Frontal cortex (tissue), 3 donors: ENCODE measurements at regions not wholly inside any gene's neighbourhood (a gene's known extent, or its start where the extent isn't known, plus 50 kb on each side); places are given as distances from the start of the nearest gene placed in this dataset.
"Not testable (repeated sequence)": the region's sequence is repeated elsewhere in the genome, so short reads cannot be mapped to it uniquely, and the experiment has no call there.

Source experiments
- DNase-seq, 2 donors: peaks; one replicate each; pipeline ENCODE4 v3.0.0; 2012; ENCODE audit warnings: low spot score in 2 of 2
- FAIRE-seq: peaks from 2 replicates; lab custom pipeline; 2012; peaks lifted over from hg19 to GRCh38; lab: Jason Lieb, UNC
- donor health status: control.
- donor health status: control.
- donor health status: control.

DNA sequence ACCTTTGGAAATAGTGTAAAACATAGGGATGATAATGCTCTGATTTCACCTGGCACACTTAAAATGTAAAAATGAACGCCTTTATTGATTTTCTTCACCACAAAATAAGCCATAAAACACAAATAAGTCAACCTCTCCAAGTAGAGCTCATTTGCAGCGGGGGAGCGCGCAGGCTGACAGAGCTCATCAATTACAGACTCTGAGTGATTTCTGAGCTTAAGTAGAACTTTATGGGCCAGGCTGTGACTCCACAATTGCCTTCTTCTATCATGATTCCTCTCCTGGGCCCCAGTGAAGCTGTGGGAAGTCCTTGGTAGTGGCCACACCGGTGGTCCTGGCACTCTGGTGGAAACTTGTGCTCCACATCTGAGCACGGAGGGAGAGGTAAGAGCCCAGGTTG is 789.0 kb upstream of the RAB6C start:
- no peak for FAIRE-seq
- DNase-seq, result no peak

DNA sequence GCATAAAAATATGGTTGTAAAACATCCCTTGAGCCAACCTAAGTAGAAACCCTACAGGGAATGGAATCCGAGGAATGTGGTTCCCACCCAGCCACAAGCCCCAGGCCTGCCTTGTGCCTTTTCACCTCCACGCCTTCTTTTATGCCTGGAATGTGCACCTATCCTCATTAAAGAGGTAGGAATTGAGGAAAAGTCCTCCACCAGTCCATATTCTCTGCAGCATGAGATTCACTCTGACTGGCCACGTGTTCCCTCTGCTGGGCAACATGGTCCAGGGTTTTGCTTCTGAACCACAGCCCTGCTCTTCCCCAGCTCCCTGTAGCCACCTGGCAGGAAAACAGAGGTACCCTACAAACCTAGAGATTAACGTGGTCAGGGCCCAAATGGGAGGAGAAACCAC is 787.9 kb upstream of the RAB6C start:
- no peak for DNase-seq
- FAIRE-seq, result no peak

DNA sequence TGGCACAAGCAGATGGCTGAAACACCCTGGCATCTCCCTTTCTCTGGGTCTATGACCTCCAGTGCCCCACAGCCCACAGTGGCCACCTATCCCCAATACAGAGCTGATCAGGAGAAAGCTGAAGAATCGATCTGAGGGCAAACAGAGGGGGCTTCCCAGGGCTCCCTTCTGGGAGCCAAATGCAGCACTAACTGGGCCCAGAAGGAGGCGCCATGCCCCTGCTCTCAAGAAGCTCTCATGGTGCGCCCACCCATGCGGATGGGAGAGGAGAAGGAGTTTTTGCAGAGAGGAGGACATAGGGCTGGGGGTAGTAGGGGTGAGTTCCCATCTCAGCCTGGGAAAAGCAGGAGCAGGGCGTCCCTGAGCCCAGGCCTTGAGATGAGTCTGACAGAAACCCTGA is 787.3 kb upstream of the RAB6C start:
- FAIRE-seq, result no peak
- DNase-seq, result no peak

DNA sequence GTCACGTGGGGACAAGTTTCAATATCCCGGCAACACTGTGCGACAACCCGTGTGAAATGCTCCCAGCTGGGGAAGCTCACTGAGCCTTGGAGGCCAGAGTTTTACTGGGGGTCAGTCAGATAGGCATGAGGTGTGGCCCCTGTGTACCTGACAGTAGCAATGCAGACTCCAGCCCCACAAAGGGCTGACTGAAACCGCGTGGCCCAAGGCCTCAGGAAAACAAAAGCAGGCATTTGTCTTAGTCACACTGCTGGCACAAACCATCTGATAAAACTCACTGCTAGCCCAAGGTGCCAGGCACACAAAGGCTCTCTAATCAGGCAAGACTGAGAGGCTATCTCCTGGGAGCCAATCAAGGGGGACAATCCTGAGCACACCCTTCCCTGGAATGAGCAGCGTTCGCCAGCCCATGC is 786.6 kb upstream of the RAB6C start:
- FAIRE-seq (no peak), DNase-seq (no peak)

DNA sequence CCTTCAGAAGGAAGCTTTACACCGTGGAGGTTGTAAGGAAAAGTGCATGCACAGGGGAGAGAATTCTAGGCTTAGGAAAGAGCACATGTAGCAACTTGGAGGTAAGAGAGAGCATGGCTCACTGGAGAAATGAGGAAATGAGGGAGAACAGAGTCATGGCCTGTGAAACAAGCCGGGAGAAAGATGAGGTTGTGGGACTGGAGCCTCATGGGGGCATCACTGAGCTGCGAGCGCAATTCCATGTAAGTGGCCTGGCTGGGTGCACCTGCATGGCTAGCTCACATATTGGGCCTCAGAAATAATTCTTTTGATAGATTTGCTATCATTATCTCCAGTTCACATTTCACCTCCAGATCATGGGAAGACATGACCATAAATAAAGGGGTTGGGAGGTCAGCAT is 785.5 kb upstream of the RAB6C start:
- no peak for DNase-seq
- no peak for FAIRE-seq

DNA sequence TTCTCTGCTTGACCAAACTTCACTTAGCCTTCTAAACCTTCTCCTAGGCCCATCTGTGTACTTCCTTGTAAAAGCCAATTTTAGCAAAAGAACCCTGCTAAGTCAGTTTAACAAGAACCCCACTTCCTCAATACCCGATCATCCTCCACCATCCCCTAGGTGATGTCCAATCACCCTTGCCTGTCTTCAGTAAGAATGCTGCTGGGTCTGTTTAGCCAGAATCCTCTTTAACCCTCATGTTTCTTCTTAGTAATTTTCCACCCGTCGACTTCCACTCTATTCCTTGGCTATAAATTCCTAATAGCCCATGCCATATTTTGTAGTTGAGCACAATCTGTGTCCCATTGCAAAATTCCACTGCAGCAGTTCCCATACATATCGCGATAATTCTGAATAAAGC is 780.0 kb upstream of the RAB6C start:
- FAIRE-seq, result no peak
- DNase-seq, result no peak

DNA sequence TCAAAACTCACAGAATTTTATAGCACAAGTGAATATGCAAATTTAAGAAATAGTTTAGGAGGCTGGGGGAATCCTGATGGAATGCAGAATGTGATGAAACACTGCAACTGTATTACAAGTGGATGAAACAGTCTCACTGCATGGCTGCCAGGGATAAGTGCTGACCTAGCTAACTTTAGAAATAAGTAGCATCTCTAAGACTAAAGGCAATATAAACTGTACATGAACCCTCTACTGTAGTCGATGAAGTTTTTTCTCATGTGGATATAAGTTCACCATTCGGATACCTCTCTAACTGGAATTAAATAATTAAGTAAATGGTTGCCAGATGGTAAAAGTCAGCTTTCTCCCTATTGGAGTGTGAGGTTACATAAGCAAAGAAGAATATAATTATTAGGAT is 777.8 kb upstream of the RAB6C start:
- DNase-seq (no peak), FAIRE-seq (no peak)

DNA sequence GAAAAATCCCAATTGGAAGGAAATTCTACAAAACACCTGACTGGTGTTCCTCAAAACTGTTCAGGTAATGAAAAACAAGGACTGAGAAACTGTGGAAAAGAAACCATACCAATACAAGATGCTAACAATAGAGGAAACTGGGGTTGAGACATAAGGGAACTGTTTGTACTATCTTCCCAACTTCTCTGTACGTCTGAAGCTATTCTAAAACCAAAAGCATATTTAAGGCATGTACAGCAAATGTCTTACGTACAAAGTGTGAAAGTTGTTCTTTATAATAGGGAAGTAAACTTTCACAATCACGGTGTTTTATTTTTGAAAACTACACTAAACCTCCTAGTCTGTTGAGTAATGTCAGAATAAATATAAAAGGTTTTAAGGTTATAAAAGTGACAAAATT is 776.1 kb upstream of the RAB6C start:
- DNase-seq (no peak), FAIRE-seq (no peak)

DNA sequence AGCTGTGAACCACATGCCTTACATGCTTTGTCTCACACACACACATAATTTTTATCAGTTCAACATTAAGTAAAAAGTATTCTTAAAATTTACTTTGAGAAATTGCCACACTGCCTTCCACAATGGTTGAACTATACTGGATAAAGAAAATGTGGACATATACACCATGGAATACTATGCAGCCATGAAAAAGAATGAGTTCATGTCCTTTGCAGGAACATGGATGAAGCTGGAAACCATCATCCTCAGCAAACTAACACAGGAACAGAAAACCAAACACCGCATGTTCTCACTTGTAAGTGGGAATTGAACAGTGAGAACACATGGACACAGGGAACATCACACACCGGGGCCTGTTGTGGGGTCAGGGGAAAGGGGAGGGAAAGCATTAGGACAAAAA is 774.9 kb upstream of the RAB6C start:
- not testable (repeated sequence) for FAIRE-seq, DNase-seq

DNA sequence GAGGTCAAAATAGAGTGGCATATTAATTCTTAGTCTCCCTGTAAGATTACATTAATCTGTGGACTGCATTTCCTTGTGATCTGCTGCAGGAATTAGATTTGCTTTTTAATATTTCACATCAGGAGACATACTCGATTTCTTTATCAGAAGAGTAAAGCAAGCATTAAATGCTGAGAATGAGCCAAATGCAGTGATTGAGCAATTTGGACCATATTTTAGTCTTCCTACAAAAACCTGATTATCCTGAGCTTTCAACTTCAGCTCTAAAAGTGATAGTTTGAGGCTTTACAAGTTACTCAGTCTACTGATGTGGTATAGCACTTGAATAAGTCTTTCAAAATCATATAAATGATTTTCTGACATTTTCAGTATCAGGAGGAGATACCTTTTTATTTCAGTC is 774.3 kb upstream of the RAB6C start:
- no peak for DNase-seq
- FAIRE-seq, result no peak

DNA sequence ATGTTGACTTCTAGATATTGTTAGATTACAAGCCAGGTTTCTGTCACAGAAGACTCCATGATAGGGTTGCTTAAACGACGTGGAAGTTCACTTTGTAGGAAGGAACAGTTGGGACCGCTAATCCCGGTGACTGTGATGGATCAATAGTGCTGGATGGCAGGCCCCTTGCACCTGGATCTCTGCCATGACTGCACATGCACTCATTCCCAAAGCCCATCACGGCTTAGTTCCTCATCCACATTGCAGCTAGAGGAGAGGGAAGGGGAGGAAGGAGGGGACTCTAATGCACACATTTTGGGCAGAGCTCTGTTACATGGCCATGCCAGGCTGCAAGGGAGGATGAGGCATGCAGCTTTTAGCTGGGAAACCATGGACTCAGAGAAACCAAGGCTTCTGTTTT is 773.7 kb upstream of the RAB6C start:
- FAIRE-seq, result no peak
- DNase-seq, result no peak

DNA sequence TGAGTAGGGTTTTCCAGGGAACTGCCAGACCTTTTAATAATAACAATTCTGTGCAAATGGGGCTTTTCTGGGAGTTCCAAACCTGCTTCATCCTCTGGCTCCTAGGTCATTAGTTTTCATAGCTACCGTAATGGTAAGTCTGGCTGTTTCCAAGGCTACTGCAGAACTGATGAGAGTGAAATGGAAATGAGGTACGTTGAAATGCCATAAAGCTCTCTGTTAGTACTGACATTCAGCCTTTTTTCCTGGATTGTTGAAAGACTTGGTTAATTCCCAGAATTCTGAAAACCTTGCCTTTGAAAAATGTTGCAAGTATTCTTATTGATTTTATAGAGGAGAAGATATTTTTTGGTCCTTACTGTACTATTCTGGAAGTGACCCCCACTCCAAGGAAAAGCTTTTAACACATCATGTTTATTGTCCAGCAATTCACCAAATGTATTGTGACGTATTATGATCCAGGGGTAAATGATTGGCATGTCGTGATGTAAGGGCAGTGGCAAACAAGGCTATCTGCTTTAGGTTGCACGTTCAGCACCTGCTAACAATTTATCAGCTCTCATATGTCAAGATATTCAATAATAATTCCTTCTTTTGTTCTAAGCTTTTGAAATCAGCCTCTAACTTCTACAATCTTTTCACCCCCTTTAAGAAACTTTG is 767.0 kb upstream of the RAB6C start:
- FAIRE-seq (no peak), DNase-seq (no peak)

DNA sequence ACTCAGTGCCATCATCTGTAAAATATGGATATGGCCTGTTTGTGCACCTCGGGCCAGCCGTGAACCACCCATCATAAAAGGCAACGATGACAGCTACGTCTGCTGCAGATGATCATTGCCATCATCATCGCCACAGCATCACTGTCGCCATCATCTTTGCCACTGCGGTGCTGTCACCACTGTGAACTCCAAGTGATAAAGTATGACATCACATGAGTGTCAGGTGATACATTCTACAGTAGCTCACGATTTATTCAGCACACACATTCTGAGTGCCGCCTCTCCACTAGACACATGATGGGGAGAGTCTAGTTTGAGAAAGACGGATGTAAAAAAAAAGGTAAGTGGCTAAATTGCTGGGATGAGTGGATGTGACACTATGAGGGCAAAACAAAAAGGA is 755.4 kb upstream of the RAB6C start:
- no peak for DNase-seq
- no peak for FAIRE-seq

DNA sequence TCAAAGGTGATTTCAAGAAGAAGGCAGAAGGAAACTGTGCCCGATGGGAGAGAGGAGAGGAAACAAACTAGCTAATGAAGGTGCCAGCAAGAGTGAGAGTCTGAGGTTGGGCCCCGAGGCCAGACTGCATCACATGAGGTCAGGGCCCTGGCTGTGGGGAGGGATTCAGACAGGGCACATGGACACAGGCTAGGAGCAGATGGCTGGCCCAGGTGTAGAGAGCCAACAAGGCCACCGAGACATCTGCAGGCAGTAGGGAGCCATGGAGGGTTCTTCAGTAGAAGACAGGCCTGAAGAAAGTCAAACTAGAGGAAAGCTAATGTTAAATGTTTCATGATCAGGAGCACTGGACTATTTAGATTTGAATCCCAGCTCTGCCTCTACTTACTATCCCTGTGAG is 755.0 kb upstream of the RAB6C start:
- FAIRE-seq (no peak), DNase-seq (no peak)

DNA sequence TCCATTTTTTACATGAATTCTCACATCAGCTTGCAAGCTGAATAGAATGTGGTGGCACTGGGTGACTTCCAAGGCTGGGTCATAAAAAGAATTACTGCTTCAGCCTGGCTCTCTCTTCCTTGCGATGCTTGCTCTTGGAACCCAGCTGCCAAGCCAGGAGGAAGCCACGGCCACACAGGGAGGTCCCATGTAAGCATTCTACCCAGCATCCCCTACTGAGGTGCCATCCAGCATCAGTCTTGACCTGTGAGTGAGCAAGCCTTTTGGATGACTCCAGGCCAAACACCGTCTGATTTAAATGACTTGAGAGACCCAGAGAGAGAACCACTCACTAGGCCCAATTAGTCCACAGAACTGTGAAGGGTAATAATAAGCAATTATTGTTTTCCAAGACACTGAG is 750.3 kb upstream of the RAB6C start:
- FAIRE-seq (no peak), DNase-seq (no peak)

DNA sequence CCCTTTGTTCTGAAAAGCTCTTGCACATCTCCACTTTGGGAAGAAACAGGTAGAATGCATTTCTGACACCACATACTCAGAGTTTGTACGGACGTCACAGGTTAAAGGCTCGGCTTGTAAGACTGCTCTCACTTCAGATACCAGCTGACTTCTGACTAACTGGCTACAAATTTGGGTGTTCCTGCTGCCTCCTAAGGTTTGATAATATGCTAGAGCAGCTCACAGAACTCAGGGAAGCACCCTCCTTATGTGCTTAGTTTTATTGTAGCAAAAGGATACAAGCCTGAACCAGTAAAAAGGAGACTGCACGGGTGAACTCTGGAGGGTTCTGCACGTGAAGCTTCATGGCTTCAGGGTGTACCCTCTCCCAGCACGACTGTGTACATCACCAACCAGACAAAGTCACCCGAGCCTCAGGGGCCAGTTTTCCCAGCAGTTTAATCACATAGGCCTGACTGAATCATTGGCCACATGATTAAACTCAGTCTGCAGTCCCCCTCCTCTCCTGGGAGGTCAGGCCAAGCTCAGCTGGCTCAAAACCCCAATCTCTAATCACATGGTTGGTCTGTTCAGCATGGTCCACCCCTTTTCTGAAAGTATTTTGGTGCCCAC is 749.5 kb upstream of the RAB6C start:
- FAIRE-seq (no peak), DNase-seq (no peak)

DNA sequence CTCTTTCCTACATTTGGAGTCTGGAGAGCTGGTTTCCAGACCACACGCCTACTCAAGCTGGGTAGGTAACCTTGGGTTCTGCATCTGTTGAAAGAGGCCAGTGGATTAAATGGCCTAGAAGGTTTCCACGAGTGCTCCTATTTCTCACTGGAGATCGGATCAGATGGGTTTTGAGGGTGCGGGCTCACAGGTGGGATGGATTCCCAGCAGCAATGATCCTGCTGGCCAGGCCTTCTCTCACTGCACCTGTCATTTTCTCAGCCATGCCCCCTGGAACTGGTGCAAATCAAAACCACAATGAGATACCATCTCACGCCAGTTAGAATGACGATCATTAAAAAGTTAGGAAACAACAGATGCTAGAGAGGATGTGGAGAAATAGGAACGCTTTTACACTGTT is 747.5 kb upstream of the RAB6C start:
- FAIRE-seq, result no peak
- DNase-seq, result no peak

DNA sequence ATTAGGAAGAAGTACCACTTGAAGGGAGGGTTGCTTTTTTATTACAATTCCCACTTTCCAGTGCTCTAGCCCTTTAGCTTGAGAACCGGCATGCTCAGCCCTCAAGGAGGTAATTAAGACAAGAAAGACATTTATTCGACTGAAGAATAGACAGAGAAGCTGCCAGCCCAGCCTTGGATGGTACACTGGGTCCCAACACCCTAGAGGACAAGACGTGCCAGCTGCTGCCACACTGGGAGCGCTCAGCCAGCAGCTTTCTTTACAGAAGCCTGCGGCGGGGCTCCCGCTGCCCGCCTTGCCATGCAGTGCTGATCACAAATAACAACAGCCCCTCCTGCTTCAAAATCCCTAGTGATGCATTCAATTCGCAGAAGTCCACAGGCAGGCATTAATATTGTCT is 746.3 kb upstream of the RAB6C start:
- FAIRE-seq (no peak), DNase-seq (no peak)

DNA sequence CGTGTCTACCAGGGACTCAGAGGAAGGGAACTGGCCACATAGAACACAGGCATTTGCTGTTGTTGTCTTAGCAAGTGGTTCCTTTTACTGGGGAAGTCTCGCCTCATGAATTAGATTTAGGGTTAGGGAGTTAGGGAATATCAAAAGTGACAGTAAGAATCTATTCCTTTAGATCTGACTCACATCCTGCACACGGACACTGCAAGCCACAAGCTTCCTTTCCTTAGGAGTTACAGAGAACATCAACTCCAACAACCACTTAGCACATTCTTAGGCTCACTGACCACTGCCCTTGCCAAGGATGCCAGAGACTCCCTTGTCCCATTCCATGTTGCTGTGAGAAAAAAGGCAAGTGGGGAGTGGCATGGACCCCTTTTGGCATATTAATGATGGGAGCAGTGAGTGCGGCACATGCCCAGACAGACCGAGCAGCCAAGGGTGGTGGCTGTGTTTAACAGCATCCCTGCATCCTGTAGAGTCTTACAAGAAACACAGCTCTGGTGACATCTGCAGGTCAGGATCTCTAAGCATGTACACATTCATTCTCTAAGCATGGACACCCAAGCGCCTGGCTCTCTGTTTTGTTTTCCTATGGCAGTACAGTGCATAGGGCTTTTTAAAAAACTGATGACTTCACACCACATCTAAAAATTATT is 745.6 kb upstream of the RAB6C start:
- no peak for DNase-seq
- FAIRE-seq, result no peak

DNA sequence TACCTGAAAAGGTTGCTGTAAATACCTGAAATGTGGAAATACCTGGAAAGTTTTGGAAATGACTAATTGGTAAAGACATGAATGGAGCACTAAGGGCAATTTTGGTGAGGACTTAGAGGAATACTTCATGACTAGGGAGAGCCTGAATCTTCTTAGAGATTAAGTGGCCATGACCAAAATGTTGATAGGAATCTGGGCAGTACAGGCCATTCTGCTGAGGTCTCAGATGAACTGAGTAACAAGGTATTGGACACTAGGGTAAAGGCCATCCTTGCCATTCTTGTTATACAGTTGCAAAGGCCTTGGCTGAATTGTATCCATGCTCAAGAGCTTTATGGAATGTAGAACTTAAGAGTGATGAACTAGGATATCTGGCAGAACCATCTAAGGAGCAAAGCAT is 742.9 kb upstream of the RAB6C start:
- no peak for FAIRE-seq

DNA sequence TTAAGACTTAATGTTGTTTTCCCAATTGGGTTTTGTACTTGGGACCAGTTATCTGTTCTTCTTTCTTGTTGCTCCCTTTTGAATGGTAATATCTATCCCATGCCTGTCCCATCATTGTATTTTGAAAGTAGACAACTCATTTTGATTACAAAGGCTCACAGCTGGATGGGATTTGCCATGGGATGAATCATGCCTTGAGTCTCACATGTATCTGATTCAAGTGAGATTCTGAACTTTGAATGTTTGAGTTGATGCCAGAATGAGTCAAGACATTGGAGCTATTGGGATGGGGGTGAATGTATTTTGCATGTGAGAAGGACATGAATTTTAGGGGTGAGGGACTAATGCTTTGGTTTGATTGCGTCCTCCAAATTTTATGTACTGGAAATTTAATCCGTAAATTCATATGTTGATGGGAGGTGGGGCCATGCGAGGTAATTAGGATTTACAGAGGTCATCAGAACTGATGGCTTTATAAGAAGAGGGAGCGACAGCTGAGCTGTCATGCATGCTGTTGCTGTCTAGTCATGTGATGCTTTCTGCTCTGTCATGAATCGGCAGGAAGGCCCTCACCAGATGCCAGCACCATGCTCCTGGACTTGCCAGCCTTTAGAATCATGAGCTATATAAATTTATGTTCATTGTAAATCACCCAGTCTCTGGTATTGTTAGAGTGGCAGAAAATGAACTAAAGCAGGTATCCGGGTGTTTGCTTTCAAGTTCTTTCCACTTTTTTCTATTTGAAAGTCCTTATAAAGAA is 741.3 kb upstream of the RAB6C start:
- DNase-seq (no peak), FAIRE-seq (no peak)

More for the DNA sequence above, 742.9 kb upstream of the RAB6C start:
- no peak for DNase-seq
